GM18870 (cell line): ENCODE measurements at regions not wholly inside any gene's neighbourhood (a gene's known extent, or its start where the extent isn't known, plus 50 kb on each side); places are given as distances from the start of the nearest gene placed in this dataset.
"Not testable (repeated sequence)": the region's sequence is repeated elsewhere in the genome, so short reads cannot be mapped to it uniquely, and the experiment has no call there.

Source experiments
- ATAC-seq: cut with Tn5 transposase; IDR thresholded peaks from one replicate; pipeline ENCODE4 v1.9.1; 2021; ENCODE audit warnings: moderate library complexity; ENCODE audit not compliant: unreplicated experiment

GRCh38 chr13:76829572-76830327 is 56.5 kb downstream of the KCTD12 start:
- no peak for ATAC-seq

DNA sequence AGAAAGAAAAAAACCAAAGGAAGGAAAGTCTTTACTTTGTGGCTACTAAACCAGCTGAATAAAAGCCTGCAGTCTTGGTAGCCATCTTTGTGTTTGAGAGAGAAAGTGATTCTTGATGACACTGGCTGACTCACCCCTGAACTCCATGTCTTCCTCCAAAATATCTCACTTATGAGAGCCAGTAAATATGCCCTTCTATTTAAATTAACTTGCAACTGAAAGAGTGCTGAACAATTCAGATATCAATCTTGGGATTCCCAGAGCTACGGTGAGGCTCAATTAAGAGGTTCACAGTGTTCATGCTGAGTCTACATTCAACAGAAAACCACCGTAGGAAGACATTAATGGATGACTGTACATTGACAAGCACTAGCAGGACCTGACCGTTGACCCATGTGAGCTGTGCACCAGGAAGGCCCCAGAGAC is 57.9 kb downstream of the KCTD12 start:
- peak; percentile 76 for ATAC-seq

GRCh38 chr13:76826527-76826926 is 59.7 kb downstream of the KCTD12 start:
- ATAC-seq: no peak

DNA sequence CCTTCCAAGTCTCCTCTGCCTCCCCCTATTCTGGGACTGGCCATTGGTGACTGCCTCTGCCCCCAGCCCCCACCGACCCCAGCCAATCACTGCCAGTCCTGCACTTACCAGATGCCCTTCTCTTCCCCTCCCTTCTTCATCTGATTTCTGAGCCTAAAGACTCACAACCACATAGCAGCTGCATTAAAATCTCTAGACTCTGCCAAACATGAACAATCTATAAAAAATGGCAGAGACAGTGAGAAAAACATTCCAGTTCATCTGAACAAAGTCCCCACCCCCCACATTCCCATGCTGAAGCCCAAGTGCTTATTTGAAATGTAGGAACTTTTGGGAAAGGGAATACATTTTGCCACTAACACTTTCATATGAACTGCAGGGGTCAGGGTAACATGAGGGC is 60.8 kb downstream of the KCTD12 start:
- no peak for ATAC-seq

GRCh38 chr13:76823969-76824368 is 62.2 kb downstream of the KCTD12 start:
- no peak for ATAC-seq

- peak; percentile 53 for ATAC-seq
Observed at GRCh38 chr13:76822698-76823267, 63.4 kb downstream of the KCTD12 start.

GRCh38 chr13:76821222-76821621 is 65.0 kb downstream of the KCTD12 start:
- not testable (repeated sequence) for ATAC-seq

DNA sequence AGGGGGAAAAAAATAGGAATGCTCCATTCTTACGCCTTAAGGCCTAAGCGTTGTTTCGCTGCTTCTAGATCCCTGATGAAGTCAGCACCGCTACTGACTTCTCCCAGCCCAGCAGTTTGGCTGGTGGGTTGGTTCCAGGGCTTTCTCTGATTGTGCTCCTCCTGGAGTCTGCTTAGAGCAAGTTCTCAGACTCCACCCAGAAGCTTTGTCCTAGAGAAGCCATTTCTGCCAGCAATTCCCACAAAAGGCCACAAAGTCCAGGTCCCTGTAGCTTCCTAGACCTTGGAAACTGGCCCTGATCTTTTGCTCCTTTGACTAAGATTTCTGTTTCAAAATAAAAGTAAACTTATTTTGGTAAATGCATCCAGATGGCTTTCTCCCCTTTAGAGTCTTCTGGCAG is 65.4 kb downstream of the KCTD12 start:
- no peak for ATAC-seq

DNA sequence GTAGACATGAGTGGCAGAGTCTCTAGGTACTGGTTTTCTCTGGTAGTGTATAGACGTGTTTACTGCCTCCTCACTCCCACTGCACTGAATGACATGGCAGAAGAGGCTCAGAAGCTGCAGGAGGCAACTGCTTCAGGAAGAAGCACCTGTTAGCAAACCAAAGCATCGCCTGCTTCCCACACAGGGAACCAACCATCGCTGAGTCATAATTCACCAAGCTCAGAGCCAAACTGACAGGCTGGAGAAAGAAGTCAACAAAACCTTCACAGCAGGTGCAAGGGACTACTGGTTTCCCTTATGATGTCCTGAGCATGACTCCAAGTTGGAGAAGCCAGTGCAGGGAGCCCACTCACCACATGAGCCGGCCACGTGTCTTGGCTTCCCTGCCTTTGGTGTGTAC is 69.8 kb downstream of the KCTD12 start:
- peak; percentile 79 for ATAC-seq

- ATAC-seq: no peak
Observed at GRCh38 chr13:76815344-76815743, 70.9 kb downstream of the KCTD12 start.

GRCh38 chr13:76813891-76814290 is 72.3 kb downstream of the KCTD12 start:
- no peak for ATAC-seq

DNA sequence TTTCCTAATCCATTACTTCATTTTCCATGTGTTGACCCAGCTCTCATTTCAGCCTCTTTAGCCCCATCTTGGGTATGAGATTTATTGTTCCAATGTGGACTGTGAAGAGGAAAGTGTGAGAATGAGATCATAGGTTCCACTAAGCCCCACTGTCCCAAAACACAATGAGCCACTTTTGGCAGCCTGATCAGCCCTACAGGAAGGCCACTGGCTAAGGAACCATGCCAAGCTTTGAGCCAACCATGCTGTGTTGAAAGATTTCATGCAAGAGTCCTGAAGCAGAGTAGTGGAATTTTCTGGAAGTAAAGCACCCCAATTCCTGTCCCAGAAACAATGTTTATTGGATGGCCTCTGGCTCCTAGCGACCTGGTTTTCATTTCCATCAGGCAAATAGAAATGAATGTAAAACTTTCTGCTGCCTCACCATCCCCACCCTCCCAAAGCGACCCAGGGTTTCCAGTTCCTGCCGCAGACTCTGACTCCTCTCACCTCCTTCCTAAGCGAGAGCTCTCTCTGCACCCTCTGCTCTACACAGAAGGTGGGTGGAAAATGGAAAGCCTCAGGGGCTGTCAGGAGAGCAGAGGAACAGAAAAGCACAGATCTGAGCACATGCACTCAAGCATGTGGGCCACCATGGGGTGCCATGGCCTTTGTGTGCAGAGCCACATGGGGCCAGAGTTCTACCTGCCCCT is 73.1 kb downstream of the KCTD12 start:
- ATAC-seq: no peak

GRCh38 chr13:76812206-76812897 is 73.9 kb downstream of the KCTD12 start:
- no peak for ATAC-seq

- no peak for ATAC-seq
Observed at GRCh38 chr13:76809389-76809788, 76.8 kb downstream of the KCTD12 start.

GRCh38 chr13:76808927-76809326 is 77.3 kb downstream of the KCTD12 start:
- ATAC-seq: no peak

DNA sequence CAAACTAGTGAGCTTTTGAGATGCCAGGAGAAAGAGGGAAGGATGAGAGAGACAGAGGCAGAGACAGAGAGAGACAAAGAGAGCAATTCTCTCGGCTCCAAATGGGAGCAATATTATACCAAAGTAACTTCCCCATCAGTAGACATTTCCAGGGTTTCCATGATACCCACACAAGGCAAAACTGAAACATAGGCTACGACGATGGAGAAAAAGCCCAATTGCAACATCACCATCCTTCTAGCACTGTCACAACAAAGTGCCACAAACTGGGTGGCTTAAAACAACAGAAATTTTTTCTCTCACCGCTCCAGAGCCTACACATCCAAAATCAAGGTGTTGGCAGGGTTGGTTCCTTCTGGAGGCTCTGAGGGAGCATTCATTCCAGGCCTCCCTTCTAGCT is 81.4 kb downstream of the KCTD12 start:
- no peak for ATAC-seq

- ATAC-seq: no peak
Observed at GRCh38 chr13:76803831-76804230, 82.4 kb downstream of the KCTD12 start.

GRCh38 chr13:76800943-76801342 is 85.3 kb downstream of the KCTD12 start:
- ATAC-seq: no peak

DNA sequence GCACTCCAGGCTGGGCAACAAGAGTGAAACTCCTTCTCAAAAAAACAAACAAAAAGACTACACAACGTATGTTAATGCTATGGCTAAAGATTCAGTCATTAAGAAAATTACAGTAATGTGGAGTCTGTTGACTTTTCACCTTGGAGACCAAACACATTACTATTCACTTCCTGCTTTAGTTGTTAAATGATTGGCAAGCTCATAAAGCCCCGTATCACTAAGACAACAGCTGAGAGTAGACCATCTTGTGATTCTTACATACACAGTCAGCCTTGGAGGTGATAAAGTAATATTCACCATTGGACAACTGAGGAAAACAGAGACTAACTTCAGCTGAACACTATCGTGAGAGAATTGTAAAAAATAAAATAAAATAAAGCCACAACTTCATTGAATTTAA is 86.5 kb downstream of the KCTD12 start:
- peak; percentile 75 for ATAC-seq

DNA sequence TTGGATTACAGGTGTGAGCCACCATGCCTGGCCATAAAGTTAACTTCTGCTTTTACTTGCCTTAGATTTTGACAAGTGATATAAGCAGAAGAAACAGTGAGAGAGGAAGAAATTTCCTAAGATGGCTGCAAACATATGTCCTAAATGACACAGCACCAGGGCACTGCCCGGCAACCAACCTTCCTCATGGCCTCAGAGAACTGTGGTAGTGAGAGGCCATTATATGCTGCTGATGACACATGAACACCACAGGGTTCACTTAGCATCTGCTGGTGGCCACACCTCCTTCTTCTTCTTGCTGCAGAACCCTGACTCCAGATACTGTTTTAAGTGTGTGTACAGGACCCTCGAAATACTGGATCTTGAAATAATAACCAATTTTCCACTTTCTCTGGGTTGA is 88.2 kb downstream of the KCTD12 start:
- ATAC-seq: no peak

DNA sequence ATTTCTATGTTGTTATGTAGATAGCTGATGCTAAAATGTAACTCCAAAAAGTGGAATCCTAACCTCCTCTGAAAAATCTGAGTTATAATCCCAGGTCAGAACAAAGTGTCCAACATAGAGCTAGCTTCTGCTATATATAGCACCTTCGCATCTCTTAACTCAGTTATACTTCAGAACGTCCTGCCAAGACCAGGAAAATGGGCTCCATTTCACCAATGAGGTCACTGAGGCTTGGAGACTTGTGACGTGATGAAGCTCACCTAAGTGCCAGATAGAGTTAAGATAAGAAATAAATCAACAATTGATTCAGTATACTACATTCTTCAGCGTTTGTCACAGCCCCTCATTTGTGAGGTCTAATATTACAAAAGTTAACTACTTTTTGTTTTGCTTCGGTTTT is 88.8 kb downstream of the KCTD12 start:
- no peak for ATAC-seq

- ATAC-seq: no peak
Observed at GRCh38 chr13:76796851-76797250, 89.4 kb downstream of the KCTD12 start.
